Stomach (tissue), 8 donors: ENCODE measurements at regions not wholly inside any gene's neighbourhood (a gene's known extent, or its start where the extent isn't known, plus 50 kb on each side); places are given as distances from the start of the nearest gene placed in this dataset.

Source experiments
- DNase-seq, 2 donors: peaks; one replicate each; pipeline versions ENCODE4 v3.0.0 to v3.0.0-alpha.2; 2013 to 2019
- H3K27ac ChIP-seq, 5 donors: fragments of 200-600 bp in 4 of 5; sonication (generic) in 4 of 5; one replicate each; pipeline ENCODE4 v1.5.1; 2013 to 2019; ENCODE audit warnings: mild to moderate bottlenecking in 1 of 5, moderate library complexity in 1 of 5
- H3K27me3 ChIP-seq, 3 donors: fragments of 200-600 bp; sonication (generic); one replicate each; pipeline ENCODE4 v1.5.1; 2017 to 2019; ENCODE audit warnings: mixed run types in 1 of 3
- H3K36me3 ChIP-seq, 4 donors: fragments of 200-600 bp; sonication (generic); 1 replicate in 3 of 4; 2 replicates in 1 of 4; pipeline ENCODE4 v1.5.1; 2016 to 2019
- H3K4me1 ChIP-seq, 4 donors: fragments of 200-600 bp; sonication (generic); one replicate each; pipeline ENCODE4 v1.5.1; 2016 to 2019
- H3K4me3 ChIP-seq, 4 donors: fragments of 200-600 bp; sonication (generic) in 3 of 4; one replicate each; pipeline ENCODE4 v1.5.1; 2016 to 2019; ENCODE audit warnings: mild to moderate bottlenecking in 1 of 4
- H3K9me3 ChIP-seq, 4 donors: fragments of 200-600 bp; sonication (generic); one replicate each; pipeline ENCODE4 v1.5.1; 2016 to 2019
- CTCF ChIP-seq, 7 experiments: fragments of 450-650 bp in 4 of 7; fragments of 200-600 bp in 3 of 7; sonication (generic) in 3 of 7; IDR thresholded peaks; one replicate each; pipeline ENCODE4 v1.5.1; 2016 to 2019; ENCODE audit warnings: antibody characterized with exemption in 7 of 7, control low read depth in 2 of 7, mild to moderate bottlenecking in 1 of 7
- EP300 ChIP-seq: sonication (generic); formaldehyde crosslinking; IDR thresholded peaks from one replicate; pipeline ENCODE4 v1.6.1; 2017; ENCODE audit warnings: antibody characterized with exemption
- POLR2A ChIP-seq, 4 donors: fragments of 450-650 bp; IDR thresholded peaks; one replicate each; pipeline ENCODE4 v1.6.1; 2016; ENCODE audit warnings: antibody characterized with exemption in 4 of 4, control low read depth in 2 of 4, mild to moderate bottlenecking in 1 of 4, moderate library complexity in 1 of 4
- POLR2AphosphoS5 ChIP-seq, 3 donors: sonication (generic); formaldehyde crosslinking; IDR thresholded peaks; one replicate each; pipeline ENCODE4 v1.6.1; 2016; ENCODE audit warnings: antibody characterized with exemption in 3 of 3
- WGBS, 5 donors: extraction: QIAGEN DNeasy Blood & Tissue Kit in 3 of 5; methylation state at CpG; one replicate each; pipeline versions ENCODE4 v1.1.5 to v1.1.7; 2013 to 2018; 5-methylcytosine and 5-hydroxymethylcytosine counted together
- intact Hi-C: fragments of 100-400 bp; cut with DNase I; formaldehyde crosslinking; loops from one replicate; pipeline ENCODE4 v1.15.1; 2023; ENCODE audit warnings: low total_unique reads
- donor health status: healthy with polysubstance abuse.
- donor health status: Bipolar disorder and iron deficiency.
- donor health status: healthy.

- intact Hi-C loops, result no loop called here
- Histone ChIP-seq H3K4me3 (no peak overlapping the region), H3K4me1 (no peaks in the 10 kb centered on the region), H3K27ac (no peak overlapping the region), H3K36me3 (no peaks in the 10 kb centered on the region), H3K27me3 (no peaks in the 10 kb centered on the region), H3K9me3 (no peaks in the 10 kb centered on the region)
- TF ChIP-seq POLR2A (IDR thresholded peaks at IDR 0.05) (no peak), CTCF (IDR thresholded peaks at IDR 0.05) (no peak), POLR2AphosphoS5 (IDR thresholded peaks at IDR 0.05) (no peak), EP300 (no peak)
- 68 to 90% (median 73%) methylated on average over 2 of the region's 2 CpGs for WGBS, 5 donors
- no peak for DNase-seq
These were observed 1117.7 kb upstream of the MAP3K7 start for GRCh38 chr6:91704531-91704930.

GRCh38 chr6:91697010-91697695, 1110.3 kb upstream of the MAP3K7 start:
- no peak for DNase-seq
- no peaks in the 10 kb centered on the region for H3K9me3 ChIP-seq
- H3K27me3 ChIP-seq, result no peaks in the 10 kb centered on the region
- WGBS, 5 donors, result 80 to 89% (median 81%) methylated on average over 3 of the region's 3 CpGs
- no peak overlapping the region for H3K27ac ChIP-seq
- no peaks in the 10 kb centered on the region for H3K36me3 ChIP-seq
- intact Hi-C loops, result no loop called here
- H3K4me1 ChIP-seq, result no peaks in the 10 kb centered on the region
- TF ChIP-seq POLR2A (IDR thresholded peaks at IDR 0.05), result no peak
- no peak for TF ChIP-seq POLR2AphosphoS5 (IDR thresholded peaks at IDR 0.05)
- TF ChIP-seq EP300, result no peak
- no peak for TF ChIP-seq CTCF (IDR thresholded peaks at IDR 0.05)
- no peak overlapping the region for H3K4me3 ChIP-seq

GRCh38 chr6:91695221-91695620, 1108.3 kb upstream of the MAP3K7 start:
- intact Hi-C loops, result no loop called here
- no peaks in the 10 kb centered on the region for H3K36me3 ChIP-seq
- H3K27me3 ChIP-seq, result no peaks in the 10 kb centered on the region
- no peak for DNase-seq
- WGBS, 5 donors, result 72 to 83% (median 81%) methylated on average over 3 of the region's 3 CpGs
- H3K4me1 ChIP-seq, result no peaks in the 10 kb centered on the region
- TF ChIP-seq CTCF (IDR thresholded peaks at IDR 0.05) (no peak), POLR2A (IDR thresholded peaks at IDR 0.05) (no peak), EP300 (no peak), POLR2AphosphoS5 (IDR thresholded peaks at IDR 0.05) (no peak)
- no peak overlapping the region for H3K4me3 ChIP-seq
- H3K27ac ChIP-seq, result no peak overlapping the region
- no peaks in the 10 kb centered on the region for H3K9me3 ChIP-seq

GRCh38 chr6:91694016-91694654, 1107.3 kb upstream of the MAP3K7 start:
- DNase-seq, result no peak
- Histone ChIP-seq H3K27ac (no peak overlapping the region), H3K27me3 (no peaks in the 10 kb centered on the region), H3K36me3 (no peaks in the 10 kb centered on the region), H3K4me3 (no peak overlapping the region), H3K9me3 (no peaks in the 10 kb centered on the region), H3K4me1 (no peaks in the 10 kb centered on the region)
- no peak for TF ChIP-seq POLR2A (IDR thresholded peaks at IDR 0.05)
- no peak for TF ChIP-seq EP300
- 68 to 78% (median 73%) methylated on average over 6 of the region's 6 CpGs for WGBS, 5 donors
- intact Hi-C loops, result no loop called here

- H3K4me3 ChIP-seq, result no peak overlapping the region
- no peak overlapping the region for H3K27ac ChIP-seq
- H3K36me3 ChIP-seq, result no peaks in the 10 kb centered on the region
- no peaks in the 10 kb centered on the region for H3K27me3 ChIP-seq
- no peak for DNase-seq
- no peak for TF ChIP-seq EP300
- TF ChIP-seq CTCF (IDR thresholded peaks at IDR 0.05), result no peak
- TF ChIP-seq POLR2AphosphoS5 (IDR thresholded peaks at IDR 0.05), result no peak
- no peak for TF ChIP-seq POLR2A (IDR thresholded peaks at IDR 0.05)
- intact Hi-C loops, result no loop called here
- no peaks in the 10 kb centered on the region for H3K9me3 ChIP-seq
- no peaks in the 10 kb centered on the region for H3K4me1 ChIP-seq
- 76 to 88% (median 85%) methylated on average over 6 of the region's 6 CpGs for WGBS, 5 donors
These were observed 1104.6 kb upstream of the MAP3K7 start for GRCh38 chr6:91691449-91691848.
